ENCODE measurements at regions not wholly inside any gene's neighbourhood (a gene's known extent, or its start where the extent isn't known, plus 50 kb on each side); places are given as distances from the start of the nearest gene placed in this dataset.

DNA sequence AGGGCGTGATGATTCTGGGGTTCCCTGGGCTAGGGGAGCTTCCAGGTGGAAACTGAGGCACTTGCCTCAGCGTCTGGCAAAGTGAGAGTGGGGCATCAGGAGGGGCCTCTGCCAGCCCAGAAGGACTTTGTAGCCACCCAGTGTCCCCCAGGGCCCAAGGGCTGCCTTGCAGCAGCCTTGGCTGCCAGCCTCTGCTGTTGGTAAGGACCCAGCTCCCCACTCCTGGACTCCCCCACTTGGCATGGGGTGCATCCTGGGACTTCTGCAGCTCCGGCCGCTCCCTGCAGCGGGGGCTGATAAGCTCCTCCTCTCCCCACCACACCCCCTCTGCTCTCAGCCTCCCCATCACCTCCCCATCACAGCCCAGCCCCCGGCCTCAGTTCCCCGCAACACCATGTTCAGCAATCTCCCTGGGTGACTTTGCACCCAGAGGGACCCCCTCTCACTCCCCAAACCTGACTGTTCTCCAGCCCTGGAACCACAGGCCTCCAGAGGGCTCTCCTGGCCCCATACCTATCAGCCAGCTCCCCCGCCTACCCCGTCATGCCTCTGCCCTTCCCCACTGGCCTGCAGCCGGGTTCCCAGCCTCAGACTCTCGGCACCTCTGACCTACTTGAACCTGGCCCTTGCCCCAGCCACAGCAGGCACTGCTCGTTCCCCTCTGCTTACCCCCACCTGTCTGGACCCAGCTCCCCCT lies 113.0 kb downstream of the CRYAA start:
- DNase-seq (ENCODE audit: extremely low read depth in 1 of 11, low read depth in 9 of 11, low spot score in 4 of 11): no peak

DNA sequence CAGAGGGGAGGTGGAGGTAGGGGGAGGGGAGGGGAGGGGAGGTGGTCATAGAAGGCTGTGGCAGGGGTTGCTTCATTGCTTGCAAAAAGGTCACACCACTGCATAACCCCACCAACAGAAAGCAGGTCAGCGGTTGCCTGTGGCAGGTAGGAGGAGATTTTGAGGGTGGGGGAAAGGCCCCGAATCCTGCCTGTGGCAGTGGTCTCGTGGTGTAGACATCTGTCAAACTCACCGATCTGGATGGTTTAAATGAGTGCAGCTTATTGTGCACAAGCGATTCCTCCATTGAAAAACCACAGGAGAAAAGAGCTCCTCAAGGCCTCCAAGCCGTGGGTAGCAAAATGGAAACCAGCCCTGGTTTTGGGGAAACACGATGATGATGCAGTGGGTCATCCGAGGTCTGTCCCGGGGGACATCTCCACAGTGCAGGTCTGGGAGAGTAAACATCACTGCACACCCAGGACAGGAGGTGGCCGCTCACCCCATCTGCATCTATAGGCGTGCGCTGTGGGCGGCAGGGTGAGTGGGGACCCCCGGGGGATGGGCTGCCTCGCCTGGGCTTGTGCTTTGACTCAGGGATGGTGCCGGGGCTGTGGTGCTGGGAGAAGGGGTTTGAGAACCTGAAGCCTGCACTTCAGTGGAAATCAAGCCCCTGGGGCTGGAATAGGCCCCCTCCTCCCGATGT lies 112.3 kb downstream of the CRYAA start:
- DNase-seq (ENCODE audit: extremely low read depth in 1 of 11, low read depth in 9 of 11, low spot score in 4 of 11): no peak

DNA sequence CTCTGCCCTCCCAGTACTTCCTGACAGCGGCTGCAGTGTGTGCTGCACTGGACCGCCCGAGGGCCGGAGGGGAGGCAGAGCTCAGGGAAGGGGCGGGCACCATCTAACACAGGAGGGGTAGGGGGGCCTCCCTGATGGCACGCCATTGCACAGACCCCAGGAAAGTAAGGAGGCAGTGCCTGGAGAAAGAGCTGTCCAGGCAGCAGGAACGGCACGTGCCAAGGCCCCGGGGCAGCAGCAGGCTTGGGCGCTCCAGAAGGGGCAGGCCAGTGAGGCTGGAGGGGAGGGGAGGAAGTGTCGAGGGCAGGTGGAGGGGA lies 110.7 kb downstream of the CRYAA start:
- DNase-seq (ENCODE audit: extremely low read depth in 1 of 11, low read depth in 9 of 11, low spot score in 4 of 11): no peak

DNA sequence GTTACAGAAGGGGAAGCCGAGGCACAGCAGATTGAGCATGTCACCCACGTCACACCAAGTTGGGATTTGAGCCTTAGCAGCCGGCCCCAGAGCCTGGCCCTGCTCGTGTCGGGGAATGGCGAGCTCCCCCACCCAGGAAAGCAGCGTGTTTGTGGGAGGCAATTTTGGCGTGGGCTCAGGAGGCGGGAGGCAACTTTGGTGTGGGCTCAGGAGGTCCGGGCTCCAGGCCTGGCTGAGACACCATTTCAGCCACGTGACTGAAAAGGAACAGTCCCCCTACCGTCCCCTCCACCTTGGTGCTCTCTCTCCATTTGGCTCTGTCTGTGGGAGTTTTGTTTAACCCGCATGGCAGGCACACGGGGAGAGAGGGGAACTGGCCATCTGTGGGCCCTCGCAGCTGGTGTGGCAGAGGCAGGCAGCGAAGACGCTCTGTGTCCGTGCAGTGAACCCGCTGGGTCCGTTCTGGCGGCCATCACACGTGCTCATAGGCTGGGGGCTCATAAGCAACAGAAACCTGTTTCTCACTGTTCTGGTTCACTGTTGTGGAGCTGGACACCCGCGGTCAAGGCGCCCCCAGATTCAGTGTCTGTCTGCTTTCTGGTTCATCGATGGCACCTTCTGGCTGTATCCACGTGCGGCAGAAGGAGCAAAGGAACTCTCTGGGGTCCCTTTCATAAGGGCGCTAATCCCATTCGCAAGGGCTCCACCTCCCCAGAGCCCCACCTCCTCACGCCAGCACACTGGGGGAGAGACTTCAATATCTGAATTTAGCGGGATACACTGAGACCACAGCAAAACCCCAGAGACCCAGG lies 110.2 kb downstream of the CRYAA start:
- DNase-seq (ENCODE audit: extremely low read depth in 1 of 11, low read depth in 9 of 11, low spot score in 4 of 11): no peak

DNA sequence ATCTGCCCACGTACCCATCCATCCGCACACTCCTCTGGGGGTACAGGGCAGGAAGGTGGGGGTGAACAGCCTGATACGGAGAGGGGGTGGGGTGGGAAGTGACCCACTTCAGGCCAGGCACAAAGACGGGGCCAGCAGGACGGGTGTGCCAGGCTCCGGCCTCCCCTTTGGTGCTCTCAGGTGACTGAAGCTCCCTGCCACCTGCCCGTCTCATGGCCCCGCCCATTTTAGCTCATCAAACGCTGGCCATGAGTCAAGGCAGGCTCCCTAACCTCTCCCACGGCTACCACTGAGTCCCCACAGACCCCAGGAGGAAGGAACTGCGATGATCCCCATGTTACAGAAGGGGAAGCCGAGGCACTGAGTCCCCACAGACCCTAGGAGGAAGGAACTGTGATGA lies 109.6 kb downstream of the CRYAA start:
- no peak for DNase-seq (ENCODE audit: extremely low read depth in 1 of 11, low read depth in 9 of 11, low spot score in 4 of 11)

DNA sequence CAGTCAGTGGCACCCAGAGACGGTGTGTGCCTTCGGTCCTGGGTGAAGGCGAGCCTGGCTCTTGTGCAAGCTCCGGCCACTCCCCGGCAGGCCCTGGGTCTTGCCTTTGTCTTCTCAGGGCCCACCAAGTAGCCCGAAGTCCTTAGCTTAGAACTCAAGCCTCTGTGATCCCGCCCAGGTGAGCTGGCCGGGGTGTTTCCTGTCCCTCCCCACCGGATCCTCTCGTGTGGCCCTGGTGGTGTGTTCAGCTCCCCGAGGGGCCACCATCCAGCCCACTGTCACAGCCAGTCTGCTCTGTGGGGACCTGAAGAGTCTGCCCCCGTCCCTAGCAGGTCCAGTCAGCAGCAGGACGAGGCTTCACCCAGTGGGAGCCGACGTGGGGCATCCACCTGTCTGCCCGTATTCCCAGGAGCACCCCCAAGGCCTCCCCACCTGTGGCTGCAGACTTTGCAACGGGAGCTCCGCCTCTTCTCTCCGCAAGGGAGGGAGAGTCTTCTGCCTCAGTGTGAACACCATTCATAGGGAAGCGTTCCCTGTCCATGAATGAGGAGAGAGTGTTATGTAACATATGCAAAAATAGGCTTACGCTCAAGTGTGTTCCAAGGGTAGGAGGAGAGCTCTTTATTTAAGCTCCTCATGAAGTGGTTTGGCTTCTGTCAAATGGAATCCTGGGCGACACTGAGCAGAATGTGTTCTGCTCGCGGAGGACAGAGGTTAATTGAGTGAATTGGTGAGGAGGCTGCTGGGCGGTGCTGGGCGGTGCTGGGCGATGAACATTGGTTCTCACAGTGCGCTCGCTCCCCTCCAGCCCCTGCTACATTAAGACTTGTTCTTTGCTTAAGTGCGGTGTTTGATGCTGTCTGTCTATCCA lies 108.9 kb downstream of the CRYAA start:
- DNase-seq (ENCODE audit: extremely low read depth in 1 of 11, low read depth in 9 of 11, low spot score in 4 of 11): peak in 1 of 11 donors; percentile 9

DNA sequence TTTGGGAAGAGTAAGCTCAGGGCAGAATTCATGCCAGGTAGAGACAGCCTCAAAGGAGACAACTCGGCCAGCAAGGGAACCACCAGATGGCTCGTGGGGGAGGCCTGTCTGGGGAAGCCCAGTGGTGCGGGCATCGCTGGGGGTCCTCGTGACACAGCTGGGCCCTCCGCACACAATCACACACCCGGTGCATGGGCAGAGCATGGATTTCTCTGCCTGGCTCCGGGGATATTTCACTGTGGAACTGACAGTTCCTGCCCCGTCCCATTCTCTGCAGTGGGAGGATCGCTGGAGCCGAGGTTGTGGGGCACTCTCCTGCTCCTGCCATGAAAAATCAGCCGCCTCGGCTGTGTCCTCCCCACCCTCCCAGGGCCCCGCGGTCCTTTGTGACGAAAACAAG lies 108.0 kb downstream of the CRYAA start:
- DNase-seq (ENCODE audit: extremely low read depth in 1 of 11, low read depth in 9 of 11, low spot score in 4 of 11): no peak

DNA sequence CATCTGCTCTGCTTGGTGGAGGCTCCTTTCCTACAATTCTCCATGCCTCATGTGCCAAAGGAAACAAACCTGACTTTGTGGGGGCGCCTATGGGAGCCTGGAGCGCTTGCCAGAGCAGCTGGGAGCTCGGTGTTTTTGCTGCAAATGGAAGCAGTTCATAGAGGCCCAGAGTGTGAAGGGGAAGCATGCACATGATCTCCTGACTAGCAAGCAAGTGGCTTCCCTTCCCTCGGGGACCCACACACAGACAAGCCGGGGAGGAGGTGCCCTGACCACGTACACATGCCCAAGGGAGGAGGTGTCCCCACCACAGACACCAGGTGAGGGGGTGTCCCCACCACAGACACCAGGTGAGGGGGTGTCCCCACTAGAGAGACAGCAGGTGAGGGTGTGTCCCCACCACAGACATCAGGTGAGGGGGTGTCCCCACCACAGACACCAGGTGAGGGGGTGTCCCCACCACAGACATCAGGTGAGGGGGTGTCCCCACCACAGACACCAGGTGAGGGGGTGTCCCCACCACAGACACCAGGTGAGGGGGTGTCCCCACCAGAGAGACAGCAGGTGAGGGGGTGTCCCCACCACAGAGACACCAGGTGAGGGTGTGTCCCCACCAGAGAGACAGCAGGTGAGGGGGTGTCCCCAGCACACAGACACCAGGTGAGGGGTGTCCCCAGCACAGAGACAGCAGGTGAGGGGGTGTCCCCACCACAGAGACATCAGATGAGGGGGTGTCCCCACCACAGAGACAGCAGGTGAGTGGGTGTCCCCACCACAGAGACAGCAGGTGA lies 106.8 kb downstream of the CRYAA start:
- DNase-seq (ENCODE audit: extremely low read depth in 1 of 11, low read depth in 9 of 11, low spot score in 4 of 11): no peak

DNA sequence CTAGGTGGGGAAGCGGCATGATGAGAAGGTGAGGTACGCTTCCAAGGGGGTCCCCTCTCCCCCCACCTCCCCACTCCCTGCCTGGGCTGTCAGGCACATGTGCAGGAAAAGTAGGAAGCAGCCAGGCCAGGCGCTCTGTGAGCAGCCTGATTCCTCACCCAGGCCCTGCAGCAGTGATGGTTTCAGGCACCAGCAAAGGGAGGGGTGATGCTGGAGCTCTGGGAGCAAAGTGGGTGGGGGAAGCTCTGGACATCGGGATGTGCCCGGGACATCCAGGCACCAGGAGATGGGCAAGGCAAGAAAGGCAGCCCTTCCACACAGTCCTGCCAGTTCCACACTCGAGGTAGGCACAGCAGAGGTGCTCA lies 106.1 kb downstream of the CRYAA start:
- DNase-seq (ENCODE audit: extremely low read depth in 1 of 11, low read depth in 9 of 11, low spot score in 4 of 11): no peak

DNA sequence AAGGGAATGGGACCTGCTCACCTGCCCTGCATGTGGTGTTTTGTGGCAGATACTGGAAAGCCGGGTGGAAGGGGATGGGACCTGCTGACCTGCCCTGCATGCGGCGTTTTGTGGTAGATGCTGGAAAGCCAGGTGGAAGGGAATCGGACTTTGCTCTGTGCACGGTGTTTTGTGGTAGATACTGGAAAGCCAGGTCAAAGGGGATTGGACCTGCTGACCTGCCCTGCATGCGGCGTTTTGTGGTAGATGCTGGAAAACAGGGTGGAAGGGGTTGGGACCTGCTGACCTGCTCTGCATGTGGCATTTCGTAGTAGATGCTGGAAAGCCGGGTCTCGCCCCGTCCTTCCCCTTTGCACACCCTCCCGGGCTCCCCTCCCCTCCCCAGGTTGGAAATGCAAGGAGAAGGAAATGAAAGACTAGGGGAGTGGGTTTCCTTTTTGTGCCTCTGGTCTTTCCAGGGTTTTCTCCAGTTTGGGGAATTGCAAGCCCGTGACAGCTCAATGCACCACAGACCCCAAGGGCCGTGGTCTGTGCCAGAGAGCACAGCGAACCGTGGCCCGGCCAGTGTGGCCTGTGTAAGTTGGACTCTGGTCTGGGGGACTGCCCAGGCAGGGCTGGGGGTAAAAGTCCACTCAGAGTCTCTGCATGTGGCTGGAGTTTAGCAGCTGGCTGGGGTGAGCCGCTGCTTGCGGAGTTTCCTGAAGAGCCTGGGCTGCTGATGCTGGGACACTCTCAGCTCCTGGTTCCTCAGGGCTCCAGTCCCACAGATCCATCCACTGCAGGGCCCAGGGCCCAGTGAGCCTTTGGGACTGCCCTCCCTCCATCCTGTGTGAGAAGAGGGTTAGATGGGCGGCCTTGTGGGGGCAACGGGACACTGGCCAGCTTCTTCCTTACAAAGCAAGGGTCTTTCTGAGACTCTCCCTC lies 105.5 kb downstream of the CRYAA start:
- DNase-seq (ENCODE audit: extremely low read depth in 1 of 11, low read depth in 9 of 11, low spot score in 4 of 11): peak in 1 of 11 donors; percentile 13

DNA sequence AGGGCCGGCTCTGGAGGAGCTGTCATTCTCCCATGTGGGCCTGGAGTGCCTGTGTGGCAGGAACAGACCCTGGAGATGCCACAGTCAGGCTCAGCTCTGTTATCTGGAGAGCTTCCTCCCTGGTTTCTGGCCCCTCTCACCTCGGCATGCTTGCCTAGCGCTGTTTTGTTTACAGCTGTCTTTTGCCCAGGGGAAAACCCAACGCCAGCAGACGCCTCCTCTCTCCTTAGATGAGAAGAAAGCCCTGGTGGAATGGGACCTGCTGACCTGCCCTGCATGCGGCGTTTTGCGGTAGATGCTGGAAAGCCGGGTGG lies 104.9 kb downstream of the CRYAA start:
- no peak for DNase-seq (ENCODE audit: extremely low read depth in 1 of 11, low read depth in 9 of 11, low spot score in 4 of 11)

DNA sequence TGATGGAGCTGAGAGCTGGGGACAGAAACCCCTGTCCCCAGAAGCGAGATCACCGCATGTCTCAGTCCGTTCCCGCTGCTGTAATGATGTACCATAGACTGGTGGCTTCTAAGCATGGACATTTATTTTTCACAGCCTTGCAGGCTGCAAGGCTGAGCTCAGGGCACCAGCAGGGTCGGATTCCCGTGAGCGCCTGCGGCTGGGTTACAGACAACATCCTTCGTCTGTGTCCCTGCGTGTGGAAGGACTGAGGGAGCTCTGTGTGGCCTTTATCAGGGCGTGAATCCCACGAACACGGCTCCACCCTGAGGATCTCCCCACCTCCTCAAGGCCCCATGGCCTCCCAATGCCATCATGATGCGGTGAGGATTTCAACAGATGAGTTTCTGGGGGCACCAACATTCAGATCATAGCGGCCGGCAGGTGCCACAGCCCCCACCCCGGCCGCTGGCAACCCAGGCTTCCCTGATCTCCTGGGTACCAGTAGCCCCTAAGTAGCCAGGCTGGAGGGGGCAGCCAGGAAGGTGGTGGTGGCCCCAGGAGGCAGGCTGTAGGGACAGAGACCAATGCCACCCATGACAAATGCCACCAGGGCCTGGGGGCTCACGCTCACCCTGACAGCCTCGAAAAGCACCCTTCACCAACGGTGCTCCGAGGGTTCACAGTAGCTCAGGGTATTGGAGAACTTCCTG lies 104.4 kb downstream of the CRYAA start:
- DNase-seq (ENCODE audit: extremely low read depth in 1 of 11, low read depth in 9 of 11, low spot score in 4 of 11): no peak

DNA sequence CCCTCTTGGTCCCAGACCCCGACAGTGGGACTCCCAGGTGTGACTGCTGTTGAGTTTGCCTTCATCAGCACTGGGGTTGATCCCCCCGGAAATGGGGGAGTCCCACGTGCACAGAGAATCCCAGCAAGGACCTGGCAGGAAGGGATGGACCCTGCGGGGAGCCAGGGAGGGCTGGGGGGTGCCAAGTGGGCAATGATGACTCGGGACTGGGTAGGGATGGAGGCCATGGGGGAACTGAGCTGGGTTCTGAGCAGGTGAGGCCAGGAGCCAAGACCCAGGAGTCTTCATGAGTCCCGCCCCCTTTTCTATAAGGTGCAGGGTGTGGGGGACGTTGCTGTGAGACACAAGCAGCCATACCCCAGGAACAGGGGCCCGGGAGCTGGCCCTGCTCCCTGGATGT lies 103.8 kb downstream of the CRYAA start:
- DNase-seq (ENCODE audit: extremely low read depth in 1 of 11, low read depth in 9 of 11, low spot score in 4 of 11): no peak

DNA sequence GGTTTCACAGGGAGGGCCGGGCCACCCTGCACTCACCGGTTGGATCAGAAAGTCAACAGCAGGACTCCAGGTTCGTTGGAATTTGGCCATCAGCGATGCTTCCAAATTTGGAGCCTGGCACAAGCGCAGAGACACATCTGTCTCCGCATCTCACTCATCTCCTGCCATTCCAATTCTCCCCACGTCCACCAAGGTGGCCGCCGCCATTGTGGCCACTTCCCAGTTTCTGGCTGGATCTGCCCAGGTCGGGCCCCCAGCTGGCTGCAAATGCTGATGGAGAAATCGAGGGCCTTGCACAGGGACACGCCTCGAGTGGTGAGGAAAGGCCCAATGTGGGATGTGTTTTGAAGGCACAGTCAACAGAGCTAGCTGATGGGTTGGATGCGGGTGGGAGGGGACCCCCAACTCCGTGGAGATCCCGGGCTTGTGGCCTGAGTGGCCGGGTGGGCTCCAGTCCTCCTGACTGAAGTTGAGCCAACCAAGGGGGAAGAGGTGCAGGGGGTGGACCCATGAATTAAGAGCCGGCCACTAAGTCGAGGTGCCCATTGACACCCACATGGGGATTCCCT lies 102.7 kb downstream of the CRYAA start:
- DNase-seq (ENCODE audit: extremely low read depth in 1 of 11, low read depth in 9 of 11, low spot score in 4 of 11): no peak

DNA sequence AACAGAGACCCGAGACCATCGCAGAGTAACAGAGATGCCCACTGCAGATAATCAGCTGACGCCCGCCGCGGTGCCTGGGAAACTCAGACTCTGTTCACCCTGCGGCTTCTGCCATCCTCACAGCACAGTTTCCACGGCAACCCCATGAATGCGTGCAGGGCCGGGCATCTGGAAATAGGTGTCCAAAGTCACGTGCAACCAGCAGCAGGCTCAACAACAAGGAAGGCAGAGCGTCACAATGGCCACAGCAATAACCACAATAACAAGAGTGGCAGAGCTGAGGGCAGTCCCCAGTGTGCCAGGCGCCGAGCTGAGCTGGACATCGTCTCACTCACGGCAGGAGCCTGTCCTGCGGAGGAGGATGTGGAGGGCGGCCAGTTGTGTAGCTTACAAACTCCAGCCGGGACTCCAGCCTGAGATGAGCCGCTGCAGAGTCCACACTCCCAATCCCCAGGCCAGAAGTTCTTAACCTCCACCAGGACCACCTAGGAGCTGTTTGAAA lies 102.0 kb downstream of the CRYAA start:
- no peak for DNase-seq (ENCODE audit: extremely low read depth in 1 of 11, low read depth in 9 of 11, low spot score in 4 of 11)

DNA sequence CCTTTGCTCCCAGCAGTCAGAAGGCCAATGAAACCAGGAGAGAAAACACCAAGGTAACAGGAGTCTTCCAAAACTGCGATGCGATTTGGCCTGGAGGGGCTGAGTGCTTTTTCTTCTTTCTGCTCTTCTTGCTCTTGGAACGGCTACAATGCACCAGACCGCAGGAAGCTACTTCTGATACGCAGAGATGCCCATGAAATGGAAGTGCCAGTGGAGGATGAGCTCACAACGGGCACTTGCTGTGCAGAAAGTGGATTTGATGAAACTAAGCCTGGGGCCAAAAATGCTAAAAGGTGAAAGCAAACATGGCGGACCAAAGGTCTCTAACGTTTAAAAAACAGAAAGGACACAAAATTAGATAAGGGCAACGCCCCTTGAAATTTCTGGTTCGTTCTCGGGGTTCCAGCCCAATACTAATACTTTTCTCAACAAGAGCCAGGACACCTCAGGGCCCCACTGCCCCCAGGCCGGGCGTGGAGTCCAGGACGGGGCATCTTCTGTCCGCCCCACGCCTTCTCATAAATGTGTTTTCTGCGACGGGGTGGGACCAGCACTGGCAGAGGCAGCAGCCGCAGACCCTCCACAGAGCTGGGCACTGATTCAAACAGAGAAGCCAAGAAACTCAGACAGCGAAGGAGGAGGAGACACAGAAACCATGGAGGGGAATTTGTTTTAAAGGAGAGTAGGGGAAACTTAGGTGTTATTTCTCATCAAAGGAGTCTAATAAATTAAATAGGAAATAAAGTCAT lies 101.3 kb downstream of the CRYAA start:
- no peak for DNase-seq (ENCODE audit: extremely low read depth in 1 of 11, low read depth in 9 of 11, low spot score in 4 of 11)

All from renal cortex interstitium (tissue), 11 donors.